ENCODE measurements at regions not wholly inside any gene's neighbourhood (a gene's known extent, or its start where the extent isn't known, plus 50 kb on each side); places are given as distances from the start of the nearest gene placed in this dataset.

DNA sequence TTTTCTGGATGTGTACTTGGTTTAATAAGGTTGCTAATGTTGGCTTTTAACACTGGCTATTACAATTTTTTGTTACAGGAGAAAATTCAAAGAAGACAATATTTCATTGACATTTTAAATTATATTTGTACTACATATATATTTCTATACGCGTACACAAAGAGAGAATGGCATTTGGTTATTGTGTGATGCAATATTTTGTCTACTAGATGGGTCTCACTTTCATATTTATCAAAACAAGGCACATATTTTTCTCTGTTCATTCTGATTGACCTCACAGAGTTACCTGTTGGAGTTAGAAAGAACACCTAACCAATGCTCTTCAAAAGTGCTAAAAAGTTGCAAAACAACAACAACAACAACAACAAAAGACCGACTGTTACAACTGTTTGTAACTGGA lies 50.2 kb upstream of the VGLL3 start:
- FAIRE-seq, result no peak

Measured in G401.6 (cell line).